ENCODE measurements at regions not wholly inside any gene's neighbourhood (a gene's known extent, or its start where the extent isn't known, plus 50 kb on each side); places are given as distances from the start of the nearest gene placed in this dataset.

GRCh38 chr2:226307487-226308322 lies 491.9 kb downstream of the IRS1 start:
- Histone ChIP-seq H3K27me3 (ENCODE audit: insufficient read depth, poor library complexity, severe bottlenecking) (no peaks in the 10 kb centered on the region), H3K27ac (replicated peaks) (no peak overlapping the region), H3K4me3 (replicated peaks; ENCODE audit: insufficient read depth, low read length) (no peak overlapping the region)
- no peak for DNase-seq (ENCODE audit: low read depth in 1 of 2, low spot score in 1 of 2)
- TF ChIP-seq GABPA (IDR thresholded peaks at IDR 0.05; ENCODE audit: low read depth), result no peak
- no peak for TF ChIP-seq SPI1 (IDR thresholded peaks at IDR 0.05; ENCODE audit: borderline replicate concordance, low read depth)
- TF ChIP-seq POLR2AphosphoS5 (IDR thresholded peaks at IDR 0.05; ENCODE audit: low read depth), result no peak
- no peak for TF ChIP-seq REST (IDR thresholded peaks at IDR 0.05; ENCODE audit: insufficient replicate concordance, low read depth)
- TF ChIP-seq, protein P1, sequence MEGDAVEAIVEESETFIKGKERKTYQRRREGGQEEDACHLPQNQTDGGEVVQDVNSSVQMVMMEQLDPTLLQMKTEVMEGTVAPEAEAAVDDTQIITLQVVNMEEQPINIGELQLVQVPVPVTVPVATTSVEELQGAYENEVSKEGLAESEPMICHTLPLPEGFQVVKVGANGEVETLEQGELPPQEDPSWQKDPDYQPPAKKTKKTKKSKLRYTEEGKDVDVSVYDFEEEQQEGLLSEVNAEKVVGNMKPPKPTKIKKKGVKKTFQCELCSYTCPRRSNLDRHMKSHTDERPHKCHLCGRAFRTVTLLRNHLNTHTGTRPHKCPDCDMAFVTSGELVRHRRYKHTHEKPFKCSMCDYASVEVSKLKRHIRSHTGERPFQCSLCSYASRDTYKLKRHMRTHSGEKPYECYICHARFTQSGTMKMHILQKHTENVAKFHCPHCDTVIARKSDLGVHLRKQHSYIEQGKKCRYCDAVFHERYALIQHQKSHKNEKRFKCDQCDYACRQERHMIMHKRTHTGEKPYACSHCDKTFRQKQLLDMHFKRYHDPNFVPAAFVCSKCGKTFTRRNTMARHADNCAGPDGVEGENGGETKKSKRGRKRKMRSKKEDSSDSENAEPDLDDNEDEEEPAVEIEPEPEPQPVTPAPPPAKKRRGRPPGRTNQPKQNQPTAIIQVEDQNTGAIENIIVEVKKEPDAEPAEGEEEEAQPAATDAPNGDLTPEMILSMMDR (IDR thresholded peaks at IDR 0.05; ENCODE audit: insufficient read depth, low read length), result no peak

GRCh38 chr2:226306969-226307368 lies 492.7 kb downstream of the IRS1 start:
- DNase-seq (ENCODE audit: low read depth in 1 of 2, low spot score in 1 of 2), result no peak
- Histone ChIP-seq H3K27ac (replicated peaks) (no peak overlapping the region), H3K27me3 (ENCODE audit: insufficient read depth, poor library complexity, severe bottlenecking) (no peaks in the 10 kb centered on the region), H3K4me3 (replicated peaks; ENCODE audit: insufficient read depth, low read length) (no peak overlapping the region)
- TF ChIP-seq, protein P1 (IDR thresholded peaks at IDR 0.05; ENCODE audit: insufficient read depth, low read length), result no peak
- TF ChIP-seq POLR2AphosphoS5 (IDR thresholded peaks at IDR 0.05; ENCODE audit: low read depth), result no peak
- no peak for TF ChIP-seq GABPA (IDR thresholded peaks at IDR 0.05; ENCODE audit: low read depth)
- no peak for TF ChIP-seq SPI1 (IDR thresholded peaks at IDR 0.05; ENCODE audit: borderline replicate concordance, low read depth)
- no peak for TF ChIP-seq REST (IDR thresholded peaks at IDR 0.05; ENCODE audit: insufficient replicate concordance, low read depth)

- DNase-seq (ENCODE audit: low read depth in 1 of 2, low spot score in 1 of 2), result no peak
- TF ChIP-seq POLR2AphosphoS5 (IDR thresholded peaks at IDR 0.05; ENCODE audit: low read depth), result no peak
- TF ChIP-seq GABPA (IDR thresholded peaks at IDR 0.05; ENCODE audit: low read depth), result no peak
- TF ChIP-seq REST (IDR thresholded peaks at IDR 0.05; ENCODE audit: insufficient replicate concordance, low read depth), result no peak
- TF ChIP-seq, protein P1 (IDR thresholded peaks at IDR 0.05; ENCODE audit: insufficient read depth, low read length), result no peak
- no peak for TF ChIP-seq SPI1 (IDR thresholded peaks at IDR 0.05; ENCODE audit: borderline replicate concordance, low read depth)
- H3K27me3 ChIP-seq (ENCODE audit: insufficient read depth, poor library complexity, severe bottlenecking), result no peaks in the 10 kb centered on the region
- H3K27ac ChIP-seq (replicated peaks), result no peak overlapping the region
- H3K4me3 ChIP-seq (replicated peaks; ENCODE audit: insufficient read depth, low read length), result no peak overlapping the region
Observed at GRCh38 chr2:226304308-226304707, 495.3 kb downstream of the IRS1 start.
